ENCODE measurements at regions not wholly inside any gene's neighbourhood (a gene's known extent, or its start where the extent isn't known, plus 50 kb on each side); places are given as distances from the start of the nearest gene placed in this dataset.

GRCh38 chr20:54704032-54704635 is 228.7 kb downstream of the DOK5 start:
- Mint-ChIP-seq H3K9me3 (ENCODE audit: low read depth) (no peaks in the 10 kb centered on the region), H3K4me1 (ENCODE audit: low read depth) (no peaks in the 10 kb centered on the region), H3K36me3 (ENCODE audit: low read depth) (no peaks in the 10 kb centered on the region), H3K27ac (ENCODE audit: unreplicated experiment) (no peak overlapping the region), H3K4me3 (ENCODE audit: unreplicated experiment) (no peak overlapping the region), H3K27me3 (ENCODE audit: low read depth) (peaks cover 2% of the 10 kb centered on the region)
- no peak for DNase-seq (ENCODE audit: low spot score)
- TF ChIP-seq, protein P1, sequence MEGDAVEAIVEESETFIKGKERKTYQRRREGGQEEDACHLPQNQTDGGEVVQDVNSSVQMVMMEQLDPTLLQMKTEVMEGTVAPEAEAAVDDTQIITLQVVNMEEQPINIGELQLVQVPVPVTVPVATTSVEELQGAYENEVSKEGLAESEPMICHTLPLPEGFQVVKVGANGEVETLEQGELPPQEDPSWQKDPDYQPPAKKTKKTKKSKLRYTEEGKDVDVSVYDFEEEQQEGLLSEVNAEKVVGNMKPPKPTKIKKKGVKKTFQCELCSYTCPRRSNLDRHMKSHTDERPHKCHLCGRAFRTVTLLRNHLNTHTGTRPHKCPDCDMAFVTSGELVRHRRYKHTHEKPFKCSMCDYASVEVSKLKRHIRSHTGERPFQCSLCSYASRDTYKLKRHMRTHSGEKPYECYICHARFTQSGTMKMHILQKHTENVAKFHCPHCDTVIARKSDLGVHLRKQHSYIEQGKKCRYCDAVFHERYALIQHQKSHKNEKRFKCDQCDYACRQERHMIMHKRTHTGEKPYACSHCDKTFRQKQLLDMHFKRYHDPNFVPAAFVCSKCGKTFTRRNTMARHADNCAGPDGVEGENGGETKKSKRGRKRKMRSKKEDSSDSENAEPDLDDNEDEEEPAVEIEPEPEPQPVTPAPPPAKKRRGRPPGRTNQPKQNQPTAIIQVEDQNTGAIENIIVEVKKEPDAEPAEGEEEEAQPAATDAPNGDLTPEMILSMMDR (IDR thresholded peaks at IDR 0.05) = no peak

Measured in chondrocyte (in vitro differentiated cells).